Breast epithelium (tissue), 4 donors: ENCODE measurements at regions not wholly inside any gene's neighbourhood (a gene's known extent, or its start where the extent isn't known, plus 50 kb on each side); places are given as distances from the start of the nearest gene placed in this dataset.
"Not testable (repeated sequence)": the region's sequence is repeated elsewhere in the genome, so short reads cannot be mapped to it uniquely, and the experiment has no call there.

Experiments used
- DNase-seq, 2 donors: peaks; one replicate each; pipeline ENCODE4 v3.0.0-alpha.2; 2019; ENCODE audit warnings: low spot score in 2 of 2
- H3K27ac ChIP-seq, 2 donors: fragments of 200-600 bp; sonication (generic) in 1 of 2; one replicate each; pipeline ENCODE4 v1.5.1; 2016 to 2019; ENCODE audit warnings: mild to moderate bottlenecking in 1 of 2
- H3K27me3 ChIP-seq, 2 donors: fragments of 200-600 bp; sonication (generic) in 1 of 2; one replicate each; pipeline versions ENCODE4 v1.5.1 to v1.6.0; 2017 to 2019; ENCODE audit warnings: control low read depth in 1 of 2, mild to moderate bottlenecking in 1 of 2
- H3K36me3 ChIP-seq: fragments of 200-600 bp; one replicate; pipeline ENCODE4 v1.5.1; 2019
- H3K4me1 ChIP-seq, 2 donors: fragments of 200-600 bp; sonication (generic); one replicate each; pipeline ENCODE4 v1.5.1; 2016 to 2019; ENCODE audit warnings: control low read depth in 1 of 2
- H3K4me3 ChIP-seq, 3 donors: fragments of 200-600 bp; sonication (generic); 1 replicate in 2 of 3; 2 replicates in 1 of 3; pipeline ENCODE4 v1.5.1; 2016 to 2019; ENCODE audit warnings: mild to moderate bottlenecking in 3 of 3, moderate library complexity in 2 of 3
- H3K9me3 ChIP-seq, 2 donors: fragments of 200-600 bp; sonication (generic) in 1 of 2; one replicate each; pipeline ENCODE4 v1.5.1; 2016 to 2019; ENCODE audit warnings: control low read depth in 1 of 2
- POLR2A ChIP-seq: fragments of 450-650 bp; IDR thresholded peaks from one replicate; pipeline ENCODE4 v1.6.1; 2016; ENCODE audit warnings: antibody characterized with exemption, mild to moderate bottlenecking, moderate library complexity
- POLR2AphosphoS5 ChIP-seq, 3 donors: sonication (generic); formaldehyde crosslinking; IDR thresholded peaks; one replicate each; pipeline ENCODE4 v1.6.1; 2017; ENCODE audit warnings: antibody characterized with exemption in 3 of 3
- intact Hi-C: fragments of 100-400 bp; cut with DNase I; formaldehyde crosslinking; loops from one replicate; pipeline ENCODE4 v1.15.1; 2023; ENCODE audit warnings: low total_unique reads
- TF ChIP-seq, protein P1 (sequence below), 3 donors: fragments of 450-650 bp; IDR thresholded peaks; one replicate each; pipeline ENCODE4 v1.5.1; 2016 to 2017; ENCODE audit warnings: antibody characterized with exemption in 3 of 3, mild to moderate bottlenecking in 3 of 3, moderate library complexity in 3 of 3

DNA sequence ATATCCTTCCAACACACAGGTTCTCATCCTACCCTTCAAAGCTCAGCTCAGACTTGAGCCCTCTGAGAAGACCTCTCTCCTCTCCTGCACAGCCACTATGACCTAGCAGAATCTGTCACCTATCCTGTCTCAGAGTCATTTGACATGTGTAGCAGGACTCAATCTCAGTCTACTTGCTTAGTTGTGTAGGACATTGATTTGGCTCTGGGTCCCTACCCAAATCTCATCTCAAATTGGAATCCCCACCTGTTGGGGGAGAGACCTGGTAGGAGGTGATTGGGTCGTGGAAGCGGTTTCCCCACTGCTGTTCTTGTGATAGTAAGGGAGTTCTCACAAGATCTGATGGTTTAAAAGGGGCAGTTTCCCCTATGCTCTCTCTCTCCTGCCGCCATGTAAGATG, 297.9 kb downstream of the CD83 start:
- Histone ChIP-seq H3K9me3 (no peaks in the 10 kb centered on the region), H3K4me1 (no peaks in the 10 kb centered on the region), H3K36me3 (no peaks in the 10 kb centered on the region), H3K4me3 (no peak overlapping the region), H3K27ac (no peak overlapping the region), H3K27me3 (no peaks in the 10 kb centered on the region)
- DNase-seq = no peak
- intact Hi-C loops = no loop called here
- TF ChIP-seq POLR2A = no peak
- TF ChIP-seq, protein P1, sequence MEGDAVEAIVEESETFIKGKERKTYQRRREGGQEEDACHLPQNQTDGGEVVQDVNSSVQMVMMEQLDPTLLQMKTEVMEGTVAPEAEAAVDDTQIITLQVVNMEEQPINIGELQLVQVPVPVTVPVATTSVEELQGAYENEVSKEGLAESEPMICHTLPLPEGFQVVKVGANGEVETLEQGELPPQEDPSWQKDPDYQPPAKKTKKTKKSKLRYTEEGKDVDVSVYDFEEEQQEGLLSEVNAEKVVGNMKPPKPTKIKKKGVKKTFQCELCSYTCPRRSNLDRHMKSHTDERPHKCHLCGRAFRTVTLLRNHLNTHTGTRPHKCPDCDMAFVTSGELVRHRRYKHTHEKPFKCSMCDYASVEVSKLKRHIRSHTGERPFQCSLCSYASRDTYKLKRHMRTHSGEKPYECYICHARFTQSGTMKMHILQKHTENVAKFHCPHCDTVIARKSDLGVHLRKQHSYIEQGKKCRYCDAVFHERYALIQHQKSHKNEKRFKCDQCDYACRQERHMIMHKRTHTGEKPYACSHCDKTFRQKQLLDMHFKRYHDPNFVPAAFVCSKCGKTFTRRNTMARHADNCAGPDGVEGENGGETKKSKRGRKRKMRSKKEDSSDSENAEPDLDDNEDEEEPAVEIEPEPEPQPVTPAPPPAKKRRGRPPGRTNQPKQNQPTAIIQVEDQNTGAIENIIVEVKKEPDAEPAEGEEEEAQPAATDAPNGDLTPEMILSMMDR (IDR thresholded peaks at IDR 0.05) = no peak

DNA sequence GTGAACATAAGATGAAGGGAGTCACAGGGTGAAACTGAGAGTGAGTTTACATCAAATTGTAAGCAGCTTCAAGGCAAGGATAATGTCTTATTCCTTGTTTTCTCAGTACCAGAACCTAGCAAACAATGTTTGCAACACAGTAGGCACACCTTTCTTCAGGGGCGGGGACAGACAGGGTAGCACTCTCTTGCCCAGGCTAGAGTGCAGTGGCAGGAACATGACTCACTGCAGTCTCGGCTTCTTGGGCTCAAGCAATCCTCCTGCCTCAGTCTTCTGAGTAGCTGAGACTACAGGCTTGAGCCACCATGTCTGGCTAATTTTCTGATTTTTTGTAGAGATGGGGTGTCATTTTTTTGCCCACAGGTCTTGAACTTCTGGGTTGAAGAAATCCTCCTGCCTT, 299.8 kb downstream of the CD83 start:
- H3K36me3 ChIP-seq = no peaks in the 10 kb centered on the region
- TF ChIP-seq, protein P1 (IDR thresholded peaks at IDR 0.05) = no peak
- no peak for TF ChIP-seq POLR2A
- no peaks in the 10 kb centered on the region for H3K9me3 ChIP-seq
- no peaks in the 10 kb centered on the region for H3K4me1 ChIP-seq
- no peak for DNase-seq
- intact Hi-C loops = no loop called here
- no peak overlapping the region for H3K4me3 ChIP-seq
- H3K27me3 ChIP-seq = no peaks in the 10 kb centered on the region
- H3K27ac ChIP-seq = no peak overlapping the region

DNA sequence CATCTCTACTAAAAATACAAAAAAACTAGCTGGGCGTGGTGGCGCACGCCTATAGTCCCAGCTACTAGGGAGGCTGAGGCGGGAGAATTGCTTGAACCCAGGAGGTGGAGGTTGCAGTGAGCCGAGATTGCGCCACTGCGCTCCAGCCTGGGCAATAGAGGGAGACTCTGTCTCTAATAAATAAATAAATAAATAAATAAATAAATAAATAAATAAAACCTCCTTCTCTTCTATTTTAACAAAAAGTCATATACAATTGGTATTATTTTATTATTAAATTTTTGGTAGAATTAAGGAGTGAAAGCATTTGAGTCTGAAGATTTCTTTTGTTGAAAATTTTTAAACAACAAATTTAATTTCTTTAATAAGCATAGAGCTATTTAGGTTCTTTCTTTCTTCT, 301.7 kb downstream of the CD83 start:
- H3K9me3 ChIP-seq, intact Hi-C loops, H3K36me3 ChIP-seq, H3K27me3 ChIP-seq, H3K4me1 ChIP-seq, DNase-seq, H3K4me3 ChIP-seq, H3K27ac ChIP-seq: not testable (repeated sequence)

DNA sequence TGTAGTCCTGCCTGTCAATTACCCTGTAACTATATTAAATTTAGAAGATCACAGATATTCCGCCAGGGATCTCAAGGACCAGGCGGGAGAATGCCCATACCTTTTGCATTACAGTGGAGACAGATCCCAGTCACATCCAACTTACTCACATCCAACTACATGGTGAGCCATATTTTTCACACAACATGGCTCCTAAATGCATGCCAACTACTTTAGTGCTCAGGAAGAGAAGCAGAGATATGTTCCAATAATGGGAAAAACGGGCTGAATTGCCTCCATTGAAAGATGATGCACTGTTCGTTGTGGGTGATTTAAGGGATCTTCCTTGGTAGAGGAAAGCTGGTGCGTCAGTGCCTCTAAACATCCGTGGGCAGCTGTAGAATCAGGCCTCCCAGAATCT, 304.5 kb downstream of the CD83 start:
- intact Hi-C loops = loop anchor here (1.0 kb wide), 1 partner anchor 8 kb away; no protein-coding TSS in a partner anchor
- no peak for TF ChIP-seq POLR2AphosphoS5 (IDR thresholded peaks at IDR 0.05)
- no peak for TF ChIP-seq POLR2A
- TF ChIP-seq, protein P1 (IDR thresholded peaks at IDR 0.05) = no peak
- H3K36me3 ChIP-seq = no peaks in the 10 kb centered on the region
- no peak overlapping the region for H3K4me3 ChIP-seq
- H3K27ac ChIP-seq = no peak overlapping the region
- H3K4me1 ChIP-seq = no peaks in the 10 kb centered on the region
- H3K27me3 ChIP-seq = no peaks in the 10 kb centered on the region
- no peak for DNase-seq
- no peaks in the 10 kb centered on the region for H3K9me3 ChIP-seq

DNA sequence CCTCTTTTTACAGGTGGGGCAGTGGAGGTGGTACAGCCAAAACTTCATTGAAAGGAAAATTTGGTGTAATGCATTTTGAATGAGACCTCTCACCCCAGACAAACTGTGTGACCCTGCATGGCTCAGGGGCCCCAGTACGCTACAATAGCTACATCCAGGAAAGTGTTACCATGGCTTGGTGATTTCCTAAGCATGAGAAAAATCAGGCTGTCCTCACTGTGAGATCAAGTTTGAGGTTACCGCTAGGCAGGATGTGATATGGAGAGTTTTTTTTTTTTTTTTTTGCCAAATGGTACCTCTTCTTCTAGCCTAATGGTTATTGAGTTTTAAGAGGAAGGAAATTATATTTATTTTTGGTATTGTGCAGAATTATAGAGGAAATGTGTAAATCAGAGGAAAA, 305.3 kb downstream of the CD83 start:
- no peaks in the 10 kb centered on the region for H3K9me3 ChIP-seq
- no peaks in the 10 kb centered on the region for H3K4me1 ChIP-seq
- H3K36me3 ChIP-seq = no peaks in the 10 kb centered on the region
- H3K4me3 ChIP-seq = no peak overlapping the region
- no peak for TF ChIP-seq POLR2AphosphoS5 (IDR thresholded peaks at IDR 0.05)
- no peak for TF ChIP-seq POLR2A
- no peak for DNase-seq
- intact Hi-C loops = loop anchor here (1.0 kb wide), 1 partner anchor 7 kb away; no protein-coding TSS in a partner anchor
- no peak overlapping the region for H3K27ac ChIP-seq
- no peaks in the 10 kb centered on the region for H3K27me3 ChIP-seq

DNA sequence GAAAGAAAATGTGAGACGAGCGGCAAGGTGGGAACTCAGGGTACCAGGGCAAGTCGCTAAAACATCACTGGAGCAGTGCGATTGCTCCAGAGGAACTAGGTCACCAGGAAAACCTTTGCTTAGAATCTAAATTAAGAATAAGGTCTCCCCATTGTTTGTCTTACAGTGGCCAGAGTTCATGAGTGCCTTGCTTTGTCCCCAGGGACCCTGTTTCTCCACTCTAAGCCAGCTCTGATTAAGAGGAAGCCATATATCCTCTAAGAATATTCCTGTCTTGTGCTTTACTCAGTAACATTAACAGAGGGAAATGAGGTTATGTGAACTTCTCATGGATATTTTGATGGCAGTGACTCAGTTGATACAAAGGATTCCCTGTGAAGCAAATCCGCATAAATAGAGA, 305.8 kb downstream of the CD83 start:
- intact Hi-C loops = no loop called here
- no peak overlapping the region for H3K27ac ChIP-seq
- no peaks in the 10 kb centered on the region for H3K36me3 ChIP-seq
- no peaks in the 10 kb centered on the region for H3K4me1 ChIP-seq
- H3K27me3 ChIP-seq = no peaks in the 10 kb centered on the region
- H3K9me3 ChIP-seq = no peaks in the 10 kb centered on the region
- TF ChIP-seq, protein P1 (IDR thresholded peaks at IDR 0.05) = no peak
- no peak for TF ChIP-seq POLR2AphosphoS5 (IDR thresholded peaks at IDR 0.05)
- DNase-seq = no peak
- no peak overlapping the region for H3K4me3 ChIP-seq
